ENCODE measurements at regions not wholly inside any gene's neighbourhood (a gene's known extent, or its start where the extent isn't known, plus 50 kb on each side); places are given as distances from the start of the nearest gene placed in this dataset.

GRCh38 chr2:19282305-19282704 is 76.1 kb downstream of the OSR1 start:
- TF ChIP-seq EGR1 (IDR thresholded peaks at IDR 0.05; ENCODE audit: low read depth in 2 of 2) = no peak
- TF ChIP-seq, protein P1, sequence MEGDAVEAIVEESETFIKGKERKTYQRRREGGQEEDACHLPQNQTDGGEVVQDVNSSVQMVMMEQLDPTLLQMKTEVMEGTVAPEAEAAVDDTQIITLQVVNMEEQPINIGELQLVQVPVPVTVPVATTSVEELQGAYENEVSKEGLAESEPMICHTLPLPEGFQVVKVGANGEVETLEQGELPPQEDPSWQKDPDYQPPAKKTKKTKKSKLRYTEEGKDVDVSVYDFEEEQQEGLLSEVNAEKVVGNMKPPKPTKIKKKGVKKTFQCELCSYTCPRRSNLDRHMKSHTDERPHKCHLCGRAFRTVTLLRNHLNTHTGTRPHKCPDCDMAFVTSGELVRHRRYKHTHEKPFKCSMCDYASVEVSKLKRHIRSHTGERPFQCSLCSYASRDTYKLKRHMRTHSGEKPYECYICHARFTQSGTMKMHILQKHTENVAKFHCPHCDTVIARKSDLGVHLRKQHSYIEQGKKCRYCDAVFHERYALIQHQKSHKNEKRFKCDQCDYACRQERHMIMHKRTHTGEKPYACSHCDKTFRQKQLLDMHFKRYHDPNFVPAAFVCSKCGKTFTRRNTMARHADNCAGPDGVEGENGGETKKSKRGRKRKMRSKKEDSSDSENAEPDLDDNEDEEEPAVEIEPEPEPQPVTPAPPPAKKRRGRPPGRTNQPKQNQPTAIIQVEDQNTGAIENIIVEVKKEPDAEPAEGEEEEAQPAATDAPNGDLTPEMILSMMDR (IDR thresholded peaks at IDR 0.05; ENCODE audit: low read depth, low read length, missing input control) = no peak

Measured in liver (tissue), 3 donors.